GM19328 (cell line): ENCODE measurements at regions not wholly inside any gene's neighbourhood (a gene's known extent, or its start where the extent isn't known, plus 50 kb on each side); places are given as distances from the start of the nearest gene placed in this dataset.

Experiments used
- ATAC-seq: cut with Tn5 transposase; IDR thresholded peaks from one replicate; pipeline ENCODE4 v1.9.1; 2021; ENCODE audit warnings: mild to moderate bottlenecking, moderate library complexity; ENCODE audit not compliant: unreplicated experiment

- no peak for ATAC-seq
Measured at GRCh38 chr14:66056926-66057552, 429.1 kb upstream of the CCDC196 start.

- no peak for ATAC-seq
Measured at GRCh38 chr14:66065188-66065587, 421.0 kb upstream of the CCDC196 start.

- no peak for ATAC-seq
Measured at GRCh38 chr14:66066981-66067776, 419.0 kb upstream of the CCDC196 start.

- no peak for ATAC-seq
Measured at GRCh38 chr14:66069036-66069435, 417.1 kb upstream of the CCDC196 start.

- ATAC-seq: no peak
Measured at GRCh38 chr14:66069830-66070541, 416.2 kb upstream of the CCDC196 start.

- ATAC-seq: no peak
Measured at GRCh38 chr14:66070542-66071319, 415.4 kb upstream of the CCDC196 start.

- no peak for ATAC-seq
Measured at GRCh38 chr14:66072190-66073084, 413.7 kb upstream of the CCDC196 start.

GRCh38 chr14:66074537-66074936, 411.6 kb upstream of the CCDC196 start:
- no peak for ATAC-seq

- no peak for ATAC-seq
Measured at GRCh38 chr14:66076176-66076575, 410.0 kb upstream of the CCDC196 start.

- no peak for ATAC-seq
Measured at GRCh38 chr14:66078006-66078405, 408.2 kb upstream of the CCDC196 start.

- no peak for ATAC-seq
Measured at GRCh38 chr14:66081594-66082376, 404.4 kb upstream of the CCDC196 start.

- ATAC-seq: no peak
Measured at GRCh38 chr14:66085224-66085623, 400.9 kb upstream of the CCDC196 start.

- ATAC-seq: no peak
Measured at GRCh38 chr14:66085665-66086064, 400.5 kb upstream of the CCDC196 start.

GRCh38 chr14:66087231-66087630, 398.9 kb upstream of the CCDC196 start:
- no peak for ATAC-seq

GRCh38 chr14:66088656-66089055, 397.5 kb upstream of the CCDC196 start:
- ATAC-seq: no peak

GRCh38 chr14:66092206-66092605, 394.0 kb upstream of the CCDC196 start:
- no peak for ATAC-seq

GRCh38 chr14:66092748-66093147, 393.4 kb upstream of the CCDC196 start:
- no peak for ATAC-seq

GRCh38 chr14:66094001-66094727, 392.0 kb upstream of the CCDC196 start:
- no peak for ATAC-seq

GRCh38 chr14:66099451-66099850, 386.7 kb upstream of the CCDC196 start:
- no peak for ATAC-seq
